Dedifferentiated amniotic fluid mesenchymal stem cell (primary cell): ENCODE measurements at regions not wholly inside any gene's neighbourhood (a gene's known extent, or its start where the extent isn't known, plus 50 kb on each side); places are given as distances from the start of the nearest gene placed in this dataset.

Experiments used
- DNase-seq: peaks from one replicate; pipeline ENCODE4 v3.0.0-alpha.2; 2016; ENCODE audit errors: extremely low spot score

GRCh38 chr2:30048636-30049175 is 98.1 kb upstream of the YPEL5 start:
- peak; percentile 17 for DNase-seq

GRCh38 chr2:30055548-30055947 is 91.3 kb upstream of the YPEL5 start:
- no peak for DNase-seq

- DNase-seq, result no peak
Observed at GRCh38 chr2:30060562-30060961, 86.2 kb upstream of the YPEL5 start.

- no peak for DNase-seq
Observed at GRCh38 chr2:30068067-30068466, 78.7 kb upstream of the YPEL5 start.

- peak; percentile 81 for DNase-seq
Observed at GRCh38 chr2:30072250-30072842, 74.5 kb upstream of the YPEL5 start.

- no peak for DNase-seq
Observed at GRCh38 chr2:30073523-30073922, 73.3 kb upstream of the YPEL5 start.

GRCh38 chr2:30074023-30074422 is 72.8 kb upstream of the YPEL5 start:
- DNase-seq, result no peak

GRCh38 chr2:30078521-30078920 is 68.3 kb upstream of the YPEL5 start:
- no peak for DNase-seq

GRCh38 chr2:30084915-30085314 is 61.9 kb upstream of the YPEL5 start:
- no peak for DNase-seq

GRCh38 chr2:30089171-30089570 is 57.6 kb upstream of the YPEL5 start:
- no peak for DNase-seq

GRCh38 chr2:30095402-30095801 is 51.4 kb upstream of the YPEL5 start:
- DNase-seq, result no peak

GRCh38 chr2:30096451-30096850 is 50.4 kb upstream of the YPEL5 start:
- no peak for DNase-seq
